M059J (cell line): ENCODE measurements at regions not wholly inside any gene's neighbourhood (a gene's known extent, or its start where the extent isn't known, plus 50 kb on each side); places are given as distances from the start of the nearest gene placed in this dataset.
"Not testable (repeated sequence)": the region's sequence is repeated elsewhere in the genome, so short reads cannot be mapped to it uniquely, and the experiment has no call there.

ENCODE experiments used
- DNase-seq: peaks from one replicate; pipeline ENCODE4 v3.0.0-alpha.2; 2012; ENCODE audit warnings: low read depth

GRCh38 chr6:112877134-112878100 is 530.3 kb downstream of the RFPL4B start:
- DNase-seq = peak; percentile 89

- no peak for DNase-seq
Observed at GRCh38 chr6:112879920-112880413, 532.8 kb downstream of the RFPL4B start.

GRCh38 chr6:112881027-112881426 is 533.9 kb downstream of the RFPL4B start:
- DNase-seq = peak; percentile 58

GRCh38 chr6:112881828-112882780 is 535.0 kb downstream of the RFPL4B start:
- peak; percentile 14 for DNase-seq

- peak; percentile 47 for DNase-seq
Observed at GRCh38 chr6:112883095-112883494, 536.0 kb downstream of the RFPL4B start.

GRCh38 chr6:112886415-112886814 is 539.3 kb downstream of the RFPL4B start:
- DNase-seq = no peak

- not testable (repeated sequence) for DNase-seq
Observed at GRCh38 chr6:112887424-112887823, 540.3 kb downstream of the RFPL4B start.

- DNase-seq = peak; percentile 12
Observed at GRCh38 chr6:112899541-112899940, 552.4 kb downstream of the RFPL4B start.

- DNase-seq = no peak
Observed at GRCh38 chr6:112903361-112903760, 556.2 kb downstream of the RFPL4B start.

- peak; percentile 49 for DNase-seq
Observed at GRCh38 chr6:112906726-112907125, 559.6 kb downstream of the RFPL4B start.

- peak; percentile 76 for DNase-seq
Observed at GRCh38 chr6:112909781-112910180, 562.7 kb downstream of the RFPL4B start.

GRCh38 chr6:112910256-112910655 is 563.1 kb downstream of the RFPL4B start:
- peak; percentile 52 for DNase-seq

- peak; percentile 20 for DNase-seq
Observed at GRCh38 chr6:112911959-112912358, 564.8 kb downstream of the RFPL4B start.

GRCh38 chr6:112912416-112913101 is 565.4 kb downstream of the RFPL4B start:
- DNase-seq = peak; percentile 40

GRCh38 chr6:112919744-112920143 is 572.6 kb downstream of the RFPL4B start:
- DNase-seq = not testable (repeated sequence)

GRCh38 chr6:112920994-112921393 is 573.9 kb downstream of the RFPL4B start:
- DNase-seq = no peak

GRCh38 chr6:112923940-112924587 is 576.9 kb downstream of the RFPL4B start:
- DNase-seq = peak; percentile 64

- DNase-seq = no peak
Observed at GRCh38 chr6:112925702-112926101, 578.6 kb downstream of the RFPL4B start.

GRCh38 chr6:112927641-112928320 is 580.7 kb downstream of the RFPL4B start:
- DNase-seq = peak; percentile 36

- no peak for DNase-seq
Observed at GRCh38 chr6:112929641-112930040, 582.5 kb downstream of the RFPL4B start.
